GM10266 (cell line): ENCODE measurements at regions not wholly inside any gene's neighbourhood (a gene's known extent, or its start where the extent isn't known, plus 50 kb on each side); places are given as distances from the start of the nearest gene placed in this dataset.

Experiments used
- DNase-seq: peaks from one replicate; pipeline ENCODE4 v3.0.0; 2012; ENCODE audit errors: extremely low spot score
- CTCF ChIP-seq: IDR thresholded peaks from 2 replicates; pipeline ENCODE4 v1.5.1; 2012; ENCODE audit warnings: mild to moderate bottlenecking, low read depth; ENCODE audit not compliant: control insufficient read depth, insufficient read depth; ENCODE audit errors: missing control alignments

- DNase-seq: no peak
- no peak for TF ChIP-seq CTCF
Observed at GRCh38 chr5:118176146-118176545, 812.2 kb downstream of the DTWD2 start.

GRCh38 chr5:118174671-118175070 is 813.7 kb downstream of the DTWD2 start:
- DNase-seq: no peak
- TF ChIP-seq CTCF: no peak

GRCh38 chr5:118173340-118173739 is 815.0 kb downstream of the DTWD2 start:
- DNase-seq: no peak
- TF ChIP-seq CTCF: no peak

DNA sequence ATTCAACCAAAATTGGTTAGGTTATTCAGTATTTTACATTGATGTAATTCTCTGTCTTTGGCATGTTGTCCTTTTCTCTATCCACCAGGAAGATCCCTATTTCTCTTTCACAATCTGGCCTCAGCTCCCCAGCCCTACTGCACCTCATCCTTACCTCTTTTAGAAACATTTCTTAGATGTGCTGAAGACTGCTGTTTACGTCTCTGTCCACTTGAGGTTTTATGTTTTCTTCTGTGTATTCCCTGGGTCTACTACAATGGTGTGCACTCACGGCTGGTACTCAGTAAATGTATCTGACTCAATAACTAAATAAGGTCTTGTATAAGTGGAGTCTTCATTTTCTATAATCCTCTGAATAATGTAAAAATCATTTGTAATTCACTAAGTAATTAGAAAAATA is 822.7 kb downstream of the DTWD2 start:
- no peak for DNase-seq
- TF ChIP-seq CTCF: no peak

- no peak for DNase-seq
- TF ChIP-seq CTCF: no peak
Observed at GRCh38 chr5:118156181-118156580, 832.2 kb downstream of the DTWD2 start.

- DNase-seq: no peak
- TF ChIP-seq CTCF: no peak
Observed at GRCh38 chr5:118146824-118147223, 841.5 kb downstream of the DTWD2 start.

DNA sequence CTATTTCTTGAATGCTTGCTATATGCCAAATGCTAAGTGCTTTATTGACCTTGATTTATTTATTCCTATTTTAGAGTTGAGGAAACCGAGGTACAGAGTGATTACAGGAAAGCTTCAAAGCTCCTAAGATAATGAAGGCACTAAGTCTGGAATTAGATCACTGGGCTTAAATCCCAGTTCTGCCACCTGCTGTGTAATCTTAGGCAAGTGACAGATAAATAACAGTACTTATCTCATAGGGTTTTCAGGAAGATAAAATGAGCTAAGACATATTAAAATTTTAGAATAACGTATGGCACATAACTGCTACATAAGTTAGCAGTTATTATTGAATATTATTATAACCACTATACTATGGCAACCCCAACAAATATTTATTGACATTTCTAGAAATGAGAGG is 843.8 kb downstream of the DTWD2 start:
- no peak for TF ChIP-seq CTCF
- no peak for DNase-seq
